Transverse colon (tissue), 4 donors: ENCODE measurements at regions not wholly inside any gene's neighbourhood (a gene's known extent, or its start where the extent isn't known, plus 50 kb on each side); places are given as distances from the start of the nearest gene placed in this dataset.

Source experiments
- DNase-seq: peaks from one replicate; pipeline ENCODE4 v3.0.0-alpha.2; 2019
- H3K27ac ChIP-seq, 4 donors: fragments of 200-600 bp; sonication (generic); 2 replicates each; pipeline ENCODE4 v1.5.1; 2016 to 2018; ENCODE audit warnings: inconsistent platforms in 4 of 4
- H3K27me3 ChIP-seq: fragments of 200-600 bp; sonication (generic); 2 replicates; pipeline ENCODE4 v1.5.1; 2017; ENCODE audit warnings: inconsistent platforms
- H3K36me3 ChIP-seq, 4 donors: fragments of 200-600 bp; sonication (generic); 2 replicates each; pipeline ENCODE4 v1.5.1; 2017 to 2019; ENCODE audit warnings: inconsistent platforms in 4 of 4
- H3K4me1 ChIP-seq, 4 donors: fragments of 200-600 bp; sonication (generic); 2 replicates each; pipeline ENCODE4 v1.5.1; 2017 to 2020; ENCODE audit warnings: inconsistent platforms in 4 of 4
- H3K4me3 ChIP-seq, 4 donors: fragments of 200-600 bp; sonication (generic); 1 replicate in 1 of 4; 2 replicates in 3 of 4; pipeline versions ENCODE4 v1.5.1 to v1.6.1; 2017 to 2019; ENCODE audit warnings: inconsistent platforms in 4 of 4
- H3K9me3 ChIP-seq, 2 donors: fragments of 200-600 bp; sonication (generic); 2 replicates each; pipeline ENCODE4 v1.5.1; 2017 to 2019; ENCODE audit warnings: inconsistent platforms in 2 of 2
- EP300 ChIP-seq: sonication (generic); formaldehyde crosslinking; IDR thresholded peaks from one replicate; pipeline ENCODE4 v1.6.1; 2017; ENCODE audit warnings: antibody characterized with exemption, low read depth
- POLR2A ChIP-seq: fragments of 450-650 bp; IDR thresholded peaks from one replicate; pipeline ENCODE4 v1.6.1; 2016; ENCODE audit warnings: antibody characterized with exemption, mild to moderate bottlenecking, moderate library complexity
- POLR2AphosphoS5 ChIP-seq, 3 donors: sonication (generic); formaldehyde crosslinking; IDR thresholded peaks; one replicate each; pipeline ENCODE4 v1.6.1; 2016; ENCODE audit warnings: antibody characterized with exemption in 3 of 3
- WGBS, 2 donors: methylation state at CpG; one replicate each; pipeline ENCODE4 v1.1.5; 2018; ENCODE audit warnings: low coverage in 1 of 2; 5-methylcytosine and 5-hydroxymethylcytosine counted together
- in situ Hi-C, 4 donors: fragments of 200-750 bp; cut with MboI; loops; one replicate each; pipeline versions ENCODE4 v1.15.0 to v1.15.1; 2017; ENCODE audit warnings: low sequenced_read_pairs in 3 of 4, low pct_ligation_motif_present in 1 of 4, low pct_unique_long_range_greater_than_20kb in 1 of 4
- intact Hi-C: fragments of 100-400 bp; cut with DNase I; formaldehyde crosslinking; loops from one replicate; pipeline ENCODE4 v1.15.1; 2023; ENCODE audit warnings: low total_unique reads
- TF ChIP-seq, protein P1 (sequence below), 5 experiments: fragments of 200-600 bp in 3 of 5; fragments of 450-650 bp in 2 of 5; sonication (generic) in 3 of 5; IDR thresholded peaks; 1 replicate in 2 of 5; 2 replicates in 3 of 5; pipeline ENCODE4 v1.5.1; 2016 to 2017; ENCODE audit warnings: antibody characterized with exemption in 5 of 5, inconsistent platforms in 3 of 5, mild to moderate bottlenecking in 2 of 5, moderate library complexity in 1 of 5

DNA sequence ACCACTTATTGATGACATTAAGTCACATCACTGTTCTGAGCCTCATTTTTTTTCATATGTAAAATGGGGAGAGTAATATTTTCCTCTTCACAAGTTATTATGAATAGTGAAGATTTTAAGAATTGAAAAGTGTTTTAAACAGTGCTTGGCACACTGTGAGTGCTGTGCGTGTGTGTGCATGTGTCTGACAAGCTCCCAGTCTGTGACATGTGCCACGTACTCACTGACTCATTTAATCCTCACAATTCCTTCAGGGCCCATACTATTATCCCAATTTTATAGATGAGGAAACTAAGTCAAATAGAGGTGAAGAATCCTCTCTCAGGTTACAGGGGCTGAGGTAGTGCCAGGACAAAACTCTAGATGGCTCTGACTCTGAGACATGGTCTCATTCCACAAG, 114.1 kb upstream of the NWD2 start:
- no peak for DNase-seq
- H3K4me3 ChIP-seq, result no peak overlapping the region
- in situ Hi-C loops, result no loop called here
- TF ChIP-seq EP300 (no peak), POLR2AphosphoS5 (IDR thresholded peaks at IDR 0.05) (no peak), POLR2A (no peak)
- TF ChIP-seq, protein P1, sequence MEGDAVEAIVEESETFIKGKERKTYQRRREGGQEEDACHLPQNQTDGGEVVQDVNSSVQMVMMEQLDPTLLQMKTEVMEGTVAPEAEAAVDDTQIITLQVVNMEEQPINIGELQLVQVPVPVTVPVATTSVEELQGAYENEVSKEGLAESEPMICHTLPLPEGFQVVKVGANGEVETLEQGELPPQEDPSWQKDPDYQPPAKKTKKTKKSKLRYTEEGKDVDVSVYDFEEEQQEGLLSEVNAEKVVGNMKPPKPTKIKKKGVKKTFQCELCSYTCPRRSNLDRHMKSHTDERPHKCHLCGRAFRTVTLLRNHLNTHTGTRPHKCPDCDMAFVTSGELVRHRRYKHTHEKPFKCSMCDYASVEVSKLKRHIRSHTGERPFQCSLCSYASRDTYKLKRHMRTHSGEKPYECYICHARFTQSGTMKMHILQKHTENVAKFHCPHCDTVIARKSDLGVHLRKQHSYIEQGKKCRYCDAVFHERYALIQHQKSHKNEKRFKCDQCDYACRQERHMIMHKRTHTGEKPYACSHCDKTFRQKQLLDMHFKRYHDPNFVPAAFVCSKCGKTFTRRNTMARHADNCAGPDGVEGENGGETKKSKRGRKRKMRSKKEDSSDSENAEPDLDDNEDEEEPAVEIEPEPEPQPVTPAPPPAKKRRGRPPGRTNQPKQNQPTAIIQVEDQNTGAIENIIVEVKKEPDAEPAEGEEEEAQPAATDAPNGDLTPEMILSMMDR (IDR thresholded peaks at IDR 0.05), result no peak
- H3K4me1 ChIP-seq, result no peaks in the 10 kb centered on the region
- WGBS, 2 donors, result 76 to 100% methylated on average over 2 of the region's 2 CpGs
- no peaks in the 10 kb centered on the region for H3K36me3 ChIP-seq
- H3K9me3 ChIP-seq, result no peaks in the 10 kb centered on the region
- no peaks in the 10 kb centered on the region for H3K27me3 ChIP-seq
- no peak overlapping the region for H3K27ac ChIP-seq
- intact Hi-C loops, result no loop called here

DNA sequence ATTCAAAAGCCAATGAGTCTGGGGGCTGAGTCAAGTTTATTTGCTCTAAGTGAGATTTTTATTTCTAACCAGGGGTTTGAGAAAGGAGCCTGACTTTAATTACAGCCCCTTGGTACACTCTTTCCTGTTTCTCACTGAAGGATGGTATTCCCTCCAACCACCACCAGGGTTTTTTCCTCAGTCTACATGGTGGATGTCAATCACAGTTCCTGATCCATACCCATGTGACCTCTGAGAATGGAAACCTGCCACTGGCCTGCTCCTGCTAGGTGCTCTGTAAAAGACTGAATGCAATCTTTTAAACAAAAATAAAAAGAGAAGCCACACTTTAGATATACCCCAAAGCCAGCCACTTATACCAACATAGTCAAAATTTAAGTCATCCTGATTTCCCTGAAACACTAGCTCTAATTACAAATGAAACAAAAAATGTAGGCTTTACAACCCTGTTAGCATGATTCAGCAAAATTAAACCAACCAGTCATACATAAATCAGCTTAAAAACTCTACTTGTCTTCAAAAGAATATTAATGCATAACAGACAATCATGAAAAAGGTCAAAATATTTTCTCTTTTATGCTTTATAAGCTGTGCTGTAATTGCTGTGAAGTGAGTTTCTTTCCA, 112.1 kb upstream of the NWD2 start:
- Histone ChIP-seq H3K27ac (no peak overlapping the region), H3K27me3 (no peaks in the 10 kb centered on the region), H3K4me1 (no peaks in the 10 kb centered on the region), H3K9me3 (no peaks in the 10 kb centered on the region), H3K36me3 (no peaks in the 10 kb centered on the region), H3K4me3 (no peak overlapping the region)
- intact Hi-C loops (no loop called here), in situ Hi-C loops (no loop called here)
- no peak for TF ChIP-seq EP300
- TF ChIP-seq, protein P1 (IDR thresholded peaks at IDR 0.05), result peak in 2 of 5 experiments; percentile 8 to 18
- TF ChIP-seq POLR2A, result no peak
- no peak for TF ChIP-seq POLR2AphosphoS5 (IDR thresholded peaks at IDR 0.05)
- no peak for DNase-seq

DNA sequence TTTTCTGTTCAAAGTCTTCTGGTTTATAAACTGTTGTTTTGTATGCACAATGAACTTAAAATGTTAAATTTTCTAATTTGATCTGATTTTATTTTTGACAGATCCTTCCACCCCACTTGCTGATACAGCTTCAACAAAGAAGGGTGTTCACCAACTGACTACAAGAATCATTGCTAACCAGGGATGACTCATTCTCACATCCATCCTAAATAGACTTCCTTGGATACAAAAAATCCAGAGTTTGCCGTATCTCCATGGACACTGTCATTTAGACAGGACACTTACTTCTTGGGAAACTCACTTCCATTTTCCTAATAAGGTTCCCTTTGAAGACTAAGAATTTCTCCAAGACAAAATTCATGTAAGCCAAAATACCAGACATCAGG, 111.6 kb upstream of the NWD2 start:
- Histone ChIP-seq H3K9me3 (no peaks in the 10 kb centered on the region), H3K36me3 (no peaks in the 10 kb centered on the region), H3K4me3 (no peak overlapping the region), H3K27me3 (no peaks in the 10 kb centered on the region), H3K4me1 (no peaks in the 10 kb centered on the region), H3K27ac (no peak overlapping the region)
- 58 to 89% methylated on average over 1 of the region's 1 CpG for WGBS, 2 donors
- intact Hi-C loops (no loop called here), in situ Hi-C loops (no loop called here)
- no peak for TF ChIP-seq POLR2A
- TF ChIP-seq EP300, result no peak
- no peak for TF ChIP-seq POLR2AphosphoS5 (IDR thresholded peaks at IDR 0.05)
- TF ChIP-seq, protein P1 (IDR thresholded peaks at IDR 0.05), result no peak
- no peak for DNase-seq

DNA sequence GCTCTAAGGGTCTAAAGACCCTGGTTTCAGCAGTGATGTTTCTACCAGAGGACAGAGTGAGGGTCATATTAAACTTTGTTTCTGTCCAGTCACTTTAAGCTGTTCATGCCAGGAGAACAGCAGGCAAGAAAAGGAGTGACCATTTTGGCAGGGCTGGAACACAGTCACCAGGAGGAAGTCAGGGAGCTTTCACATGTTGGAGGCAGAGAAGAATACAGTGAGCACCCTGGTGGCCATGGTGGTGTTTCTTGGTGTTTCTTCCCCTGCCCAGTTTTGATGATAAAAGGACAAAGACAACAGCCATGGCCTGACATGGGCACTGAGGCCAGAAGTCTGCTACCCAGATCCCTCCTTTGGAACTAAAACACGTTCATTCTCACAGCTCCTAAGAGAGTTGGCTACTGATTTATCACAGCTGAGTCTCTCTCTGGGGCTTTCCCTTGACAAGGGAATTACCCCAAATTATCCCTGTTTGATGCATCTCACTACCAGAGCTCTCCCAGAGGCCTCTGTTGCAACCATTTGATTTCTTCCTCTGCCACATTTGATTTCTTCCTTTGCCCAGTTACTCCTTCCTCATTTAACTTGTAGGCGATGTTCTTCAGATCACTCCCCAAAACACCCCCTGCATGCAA, 106.4 kb upstream of the NWD2 start:
- Histone ChIP-seq H3K4me1 (no peaks in the 10 kb centered on the region), H3K9me3 (no peaks in the 10 kb centered on the region), H3K36me3 (no peaks in the 10 kb centered on the region), H3K27ac (no peak overlapping the region), H3K4me3 (no peak overlapping the region), H3K27me3 (no peaks in the 10 kb centered on the region)
- no peak for TF ChIP-seq POLR2A
- TF ChIP-seq, protein P1 (IDR thresholded peaks at IDR 0.05), result no peak
- TF ChIP-seq POLR2AphosphoS5 (IDR thresholded peaks at IDR 0.05), result no peak
- no peak for TF ChIP-seq EP300
- DNase-seq, result no peak
- intact Hi-C loops, result no loop called here
- WGBS, 2 donors, result 53 to 82% methylated on average over 1 to 2 of the region's 2 CpGs
- in situ Hi-C loops, result no loop called here
